RWPE1 (cell line): ENCODE measurements at regions not wholly inside any gene's neighbourhood (a gene's known extent, or its start where the extent isn't known, plus 50 kb on each side); places are given as distances from the start of the nearest gene placed in this dataset.

ENCODE experiments used
- CTCF ChIA-PET: fragments of 350-600 bp; sonication (Branson Sonifier 250); formaldehyde crosslinking; extraction: SDS; loops from one replicate; lab custom pipeline; 2021; lab: Yijun Ruan, JAX
- POLR2A ChIA-PET: fragments of 400-600 bp; formaldehyde crosslinking; extraction: SDS; loops from one replicate; lab custom pipeline; 2020; ENCODE audit warnings: antibody characterized with exemption; ENCODE audit not compliant: low non-redundant PET; lab: Yijun Ruan, JAX
- DNase-seq: peaks from one replicate; pipeline ENCODE4 v3.0.0; 2012; ENCODE audit warnings: low spot score
- H3K27ac ChIP-seq: fragments of 450-650 bp; 2 replicates; pipeline ENCODE4 v1.5.1; 2017
- CTCF ChIP-seq: fragments of 450-650 bp; conservative IDR thresholded peaks from 2 replicates; pipeline ENCODE4 v1.5.1; 2017; ENCODE audit warnings: low read depth, mild to moderate bottlenecking

DNA sequence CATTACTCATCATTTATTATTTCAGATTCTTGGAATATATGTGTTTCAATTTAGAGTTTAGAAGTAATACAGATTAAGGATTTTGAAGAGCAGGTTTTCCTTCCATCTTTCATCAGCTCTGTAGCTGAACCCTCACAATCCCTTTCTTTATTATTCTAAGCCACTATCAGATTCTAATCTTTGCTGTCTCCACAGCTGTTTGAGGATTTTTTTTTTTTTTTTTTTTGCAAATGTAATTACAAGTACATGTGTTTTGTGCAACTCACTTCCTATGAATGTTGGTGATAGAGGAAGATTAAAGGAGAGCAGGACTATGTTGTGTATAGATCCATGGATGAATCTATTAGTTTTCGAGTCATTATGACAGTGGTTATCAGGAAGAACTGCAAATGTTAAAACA lies 87.4 kb upstream of the TENM3 start:
- CTCF ChIA-PET = interaction anchor here (0.6 kb wide), 1 partner anchor 195 kb away, joined by 3 read pairs; no protein-coding TSS in a partner anchor

DNA sequence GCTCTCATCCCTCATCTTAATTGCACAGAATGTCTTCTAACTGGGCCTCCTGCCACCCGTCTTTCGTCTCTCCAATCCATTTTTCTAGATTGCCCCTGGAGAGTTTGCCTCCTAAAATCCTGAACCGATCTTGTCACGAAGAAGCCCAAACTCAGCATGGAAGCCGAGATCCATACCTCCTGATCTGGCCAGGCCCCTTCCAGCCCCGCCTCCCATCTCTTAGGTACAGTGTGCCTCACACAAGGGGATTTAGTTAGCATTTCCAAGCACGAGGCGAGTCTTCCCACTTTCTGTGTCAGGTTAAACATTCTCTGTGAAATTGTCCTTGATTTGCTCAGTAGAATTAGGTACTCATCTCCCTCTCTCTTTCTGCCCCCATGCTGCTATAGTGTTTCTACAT lies 80.0 kb upstream of the TENM3 start:
- DNase-seq = no peak
- CTCF ChIA-PET = no interaction called here
- no peak for TF ChIP-seq CTCF
- no peak overlapping the region for H3K27ac ChIP-seq
- POLR2A ChIA-PET = no interaction called here

More for the DNA sequence above, 87.4 kb upstream of the TENM3 start:
- no peak for DNase-seq
- POLR2A ChIA-PET = no interaction called here
- TF ChIP-seq CTCF = no peak
- no peak overlapping the region for H3K27ac ChIP-seq

DNA sequence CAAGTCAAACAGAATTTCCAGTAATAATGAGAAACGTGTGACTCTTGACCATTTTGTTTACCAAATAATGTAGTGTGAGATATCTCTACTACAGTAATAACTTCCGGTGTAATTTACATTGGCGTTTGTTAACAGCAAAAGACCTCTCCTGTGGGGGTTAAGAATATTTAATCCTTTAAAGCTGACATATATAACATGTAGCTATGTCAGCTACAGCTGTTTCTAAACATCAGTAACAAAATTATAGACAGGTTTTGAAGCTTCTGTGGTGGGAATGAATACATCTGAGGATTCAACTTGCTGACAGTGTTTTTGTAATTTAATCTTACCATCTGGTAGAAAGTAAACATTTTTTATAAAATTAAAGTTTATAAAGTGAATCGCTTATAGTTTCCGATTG lies 73.6 kb upstream of the TENM3 start:
- H3K27ac ChIP-seq = no peak overlapping the region
- no peak for DNase-seq
- CTCF ChIA-PET = interaction anchor here (0.6 kb wide), 1 partner anchor 135 kb away, joined by 4 read pairs; no protein-coding TSS in a partner anchor
- TF ChIP-seq CTCF = no peak
- POLR2A ChIA-PET = no interaction called here

DNA sequence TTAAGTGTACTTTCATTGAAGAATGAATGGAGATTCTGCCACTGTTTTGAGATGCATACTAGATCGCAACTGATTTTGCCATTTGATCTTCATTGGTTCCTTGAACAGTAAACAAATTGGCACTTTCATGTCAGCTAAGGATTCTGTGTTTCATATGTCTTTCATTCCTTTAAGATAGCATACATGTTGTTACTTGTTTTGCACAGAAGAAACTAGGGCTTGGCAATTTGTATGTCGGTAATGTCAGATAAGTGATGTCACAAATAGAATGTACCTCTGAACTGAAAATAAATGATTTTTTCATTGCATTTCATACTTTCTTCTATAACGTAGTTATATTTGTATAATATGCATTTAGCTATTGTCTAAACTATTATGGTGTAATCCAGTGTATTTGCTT lies 73.2 kb upstream of the TENM3 start:
- no peak for TF ChIP-seq CTCF
- H3K27ac ChIP-seq = no peak overlapping the region
- DNase-seq = peak; percentile 30
- ChIA-PET CTCF (no interaction called here), POLR2A (no interaction called here)

DNA sequence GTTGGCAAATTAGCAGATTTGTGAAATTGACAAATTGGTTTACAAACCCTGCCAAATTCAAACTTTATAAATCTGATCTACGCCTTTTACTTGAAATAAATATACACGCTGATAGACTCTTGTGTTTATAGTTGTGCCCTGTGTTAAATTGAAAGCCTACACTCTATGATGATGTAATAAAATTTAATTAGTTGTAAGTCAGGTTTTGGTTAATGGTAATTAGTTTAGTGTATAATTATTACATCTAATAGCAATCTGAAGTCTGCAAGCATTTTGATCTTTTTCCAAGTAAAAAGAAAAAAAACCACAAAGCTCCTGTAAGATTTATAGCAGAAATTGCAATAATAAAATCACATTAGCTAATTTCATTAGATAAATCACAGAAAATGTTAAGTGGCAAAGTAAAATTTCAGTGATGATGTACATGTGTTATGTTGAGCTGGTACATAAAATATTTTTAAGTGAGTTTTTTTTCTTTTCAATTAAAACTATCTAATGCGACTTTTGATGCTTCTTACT lies 72.7 kb upstream of the TENM3 start:
- H3K27ac ChIP-seq = no peak overlapping the region
- CTCF ChIA-PET = interaction anchor here (0.6 to 0.9 kb wide), 3 partner anchors 15 to 1204 kb away, joined by 3 to 4 read pairs (median 3); no protein-coding TSS in a partner anchor
- no peak for TF ChIP-seq CTCF
- POLR2A ChIA-PET = no interaction called here
- no peak for DNase-seq

DNA sequence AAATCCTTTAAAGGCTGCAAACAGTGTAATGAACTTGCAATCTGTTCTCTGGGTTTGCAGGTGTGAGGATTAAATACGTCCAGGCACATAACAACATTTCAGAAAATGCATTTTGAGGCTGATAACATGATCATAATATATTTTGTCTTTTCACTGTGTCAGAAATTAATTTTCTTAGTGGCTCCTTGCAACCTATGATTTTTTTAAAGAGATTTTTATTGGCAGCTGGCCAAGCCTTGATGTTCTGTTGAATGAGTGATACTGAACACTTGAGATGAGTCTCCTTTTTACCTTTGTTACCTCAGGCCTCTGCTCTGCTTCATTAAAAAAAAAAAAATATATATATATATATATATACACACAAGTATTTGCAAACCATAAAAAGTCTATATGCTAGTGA lies 68.2 kb upstream of the TENM3 start:
- DNase-seq = no peak
- CTCF ChIA-PET = no interaction called here

More for the DNA sequence above, 68.2 kb upstream of the TENM3 start:
- no peak for TF ChIP-seq CTCF
- H3K27ac ChIP-seq = no peak overlapping the region
- POLR2A ChIA-PET = no interaction called here
